Mammary epithelial cell (primary cell): ENCODE measurements at regions not wholly inside any gene's neighbourhood (a gene's known extent, or its start where the extent isn't known, plus 50 kb on each side); places are given as distances from the start of the nearest gene placed in this dataset.

Source experiments
- CTCF ChIP-seq, 2 donors: IDR thresholded peaks in 1 of 2; conservative IDR thresholded peaks in 1 of 2; 2 replicates each; pipeline ENCODE4 v1.5.1; 2011 to 2012; ENCODE audit warnings: inconsistent platforms in 2 of 2, low read length in 2 of 2, mild to moderate bottlenecking in 2 of 2, control low read depth in 1 of 2, low read depth in 1 of 2; ENCODE audit not compliant: insufficient read depth in 1 of 2; ENCODE audit errors: extremely low read depth in 1 of 2
- EZH2 ChIP-seq: IDR thresholded peaks from 2 replicates; pipeline ENCODE4 v1.6.1; 2012; ENCODE audit warnings: low read length, inconsistent platforms, borderline replicate concordance

- TF ChIP-seq CTCF (conservative IDR thresholded peaks at IDR 0.05 in 1 of 2, IDR thresholded peaks at IDR 0.05 in 1 of 2; ENCODE audit: extremely low read depth in 1 of 2, insufficient read depth in 1 of 2, low read depth in 1 of 2, low read length in 2 of 2) (no peak), EZH2 (no peak)
These were observed 129.0 kb upstream of the PRICKLE2 start for GRCh38 chr3:64354221-64354620.
